NCI-H1436 (cell line): ENCODE measurements at regions not wholly inside any gene's neighbourhood (a gene's known extent, or its start where the extent isn't known, plus 50 kb on each side); places are given as distances from the start of the nearest gene placed in this dataset.
"Not testable (repeated sequence)": the region's sequence is repeated elsewhere in the genome, so short reads cannot be mapped to it uniquely, and the experiment has no call there.

Experiments
- DNase-seq: peaks from one replicate; lab custom pipeline; 2025; lab: John Stamatoyannopoulos, UW

DNA sequence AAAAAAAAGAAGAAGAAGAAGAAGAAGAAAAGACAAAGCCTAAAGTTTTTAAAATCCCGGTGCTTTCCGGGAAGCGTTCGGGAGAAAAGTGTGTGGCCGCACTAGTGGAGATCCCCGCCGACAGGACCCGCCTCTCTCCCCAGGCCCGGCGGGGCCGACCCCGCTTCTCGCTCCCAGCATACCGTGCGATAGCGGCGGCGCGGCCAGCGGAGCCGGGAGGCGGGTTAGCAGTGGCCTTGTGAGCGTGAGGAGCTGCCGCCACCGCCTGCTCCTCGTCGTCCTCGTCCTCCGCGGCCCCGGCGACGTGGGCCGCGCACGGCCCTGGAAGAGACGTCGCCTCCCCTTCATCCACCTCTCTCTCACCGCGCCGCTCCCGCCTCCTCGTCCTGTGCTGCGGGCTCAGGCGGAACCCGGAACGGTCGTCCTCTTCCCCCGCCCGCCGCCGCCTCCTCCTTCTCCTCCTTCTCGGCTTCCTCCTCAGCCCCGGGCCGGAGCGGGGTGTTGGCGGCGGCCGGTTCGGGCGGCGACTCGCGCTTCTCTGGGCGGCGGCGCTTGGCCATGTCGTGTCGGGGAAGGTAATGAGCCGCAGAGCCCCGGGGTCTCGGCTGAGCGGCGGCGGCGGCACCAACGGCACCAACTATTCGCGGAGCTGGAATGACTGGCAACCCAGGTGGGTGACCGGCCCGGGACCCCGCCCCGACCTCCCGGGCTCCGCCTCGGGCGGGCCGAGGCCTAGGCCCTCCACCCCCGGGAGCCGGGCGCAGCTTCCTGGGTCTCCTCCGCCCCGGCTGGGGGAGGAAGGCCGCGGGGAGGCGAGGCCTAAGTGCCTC, 62.6 kb upstream of the CDR2 start:
- DNase-seq, result peak; percentile 27

DNA sequence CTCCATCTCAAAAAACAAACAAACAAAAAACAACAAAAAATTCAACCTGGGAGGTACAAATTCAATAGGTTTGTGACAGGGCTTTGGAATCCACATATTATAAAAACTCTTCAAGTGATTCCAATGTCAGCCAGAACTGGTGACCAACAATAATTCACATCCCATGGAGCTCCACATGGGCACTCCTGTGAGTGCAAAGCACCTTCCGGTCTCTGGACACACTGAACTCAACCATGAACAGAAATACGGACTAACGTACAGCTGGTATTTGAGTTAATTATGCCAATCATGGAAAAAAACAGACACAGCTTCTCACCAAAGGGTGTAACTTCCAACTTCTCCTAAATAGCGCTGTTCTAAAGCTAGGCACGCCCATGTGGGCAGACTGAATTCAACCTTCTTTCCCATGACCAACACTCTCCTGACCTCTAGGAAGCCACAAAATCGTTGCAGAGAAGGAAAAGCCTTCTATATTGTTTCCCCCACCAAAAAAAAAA, 62.0 kb upstream of the CDR2 start:
- DNase-seq, result not testable (repeated sequence)

DNA sequence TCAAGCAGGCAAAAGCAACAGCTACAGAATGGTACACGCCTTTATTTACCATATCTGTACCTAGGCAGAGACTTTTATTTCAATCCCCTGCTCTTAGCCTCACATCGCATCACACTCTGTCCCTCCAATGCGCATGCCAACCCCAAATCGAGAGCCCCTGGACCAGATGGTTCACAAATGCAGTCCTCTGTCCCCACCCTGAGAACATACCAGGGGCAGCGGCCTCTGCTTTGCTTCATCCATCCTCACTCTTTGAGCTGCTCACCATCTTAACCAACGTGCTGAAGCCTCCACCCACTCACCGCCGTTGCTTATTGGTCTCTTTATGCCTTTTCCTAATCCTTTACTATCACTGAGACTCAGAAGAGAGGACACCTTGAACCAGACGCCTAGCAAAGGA, 56.9 kb upstream of the CDR2 start:
- DNase-seq, result not testable (repeated sequence)

DNA sequence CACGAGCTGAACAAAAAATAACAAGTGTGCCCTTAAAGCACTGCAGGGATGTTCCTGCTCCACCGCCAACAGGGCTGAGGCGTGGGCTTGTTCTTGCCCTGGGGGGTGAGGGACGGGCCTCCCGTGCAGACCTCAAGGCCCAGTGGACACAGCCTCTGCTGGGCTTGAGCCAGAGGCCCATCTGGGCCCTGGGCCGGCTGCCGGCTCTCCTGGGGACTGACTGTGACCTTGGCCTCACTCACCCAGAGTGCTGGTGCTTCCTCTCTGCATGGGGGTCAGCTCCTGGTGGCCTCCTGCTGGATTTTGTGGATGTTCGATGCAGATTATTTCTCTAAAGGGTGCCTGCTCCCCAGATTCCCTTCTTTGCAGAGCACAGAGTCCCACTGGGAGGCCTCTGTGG, 54.2 kb upstream of the CDR2 start:
- no peak for DNase-seq

DNA sequence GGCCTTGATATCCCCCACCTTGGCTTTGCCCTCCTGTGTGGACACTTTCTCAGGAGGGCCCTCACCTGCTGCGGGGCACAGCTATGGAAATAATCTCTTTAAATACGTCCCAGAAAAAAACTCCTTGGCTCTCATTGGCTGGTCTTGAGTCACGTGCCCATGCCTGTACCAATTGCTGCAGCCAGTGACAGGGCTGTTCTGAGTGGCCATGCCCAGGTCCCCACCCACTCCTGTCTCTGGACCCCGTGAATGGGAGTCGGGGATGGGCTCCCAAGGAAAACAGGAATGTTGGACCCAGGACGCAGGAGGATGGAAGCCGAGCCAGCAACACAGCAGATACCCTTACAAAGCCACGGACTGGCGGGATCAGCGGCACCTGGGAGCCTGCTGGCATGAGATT, 53.1 kb upstream of the CDR2 start:
- no peak for DNase-seq

DNA sequence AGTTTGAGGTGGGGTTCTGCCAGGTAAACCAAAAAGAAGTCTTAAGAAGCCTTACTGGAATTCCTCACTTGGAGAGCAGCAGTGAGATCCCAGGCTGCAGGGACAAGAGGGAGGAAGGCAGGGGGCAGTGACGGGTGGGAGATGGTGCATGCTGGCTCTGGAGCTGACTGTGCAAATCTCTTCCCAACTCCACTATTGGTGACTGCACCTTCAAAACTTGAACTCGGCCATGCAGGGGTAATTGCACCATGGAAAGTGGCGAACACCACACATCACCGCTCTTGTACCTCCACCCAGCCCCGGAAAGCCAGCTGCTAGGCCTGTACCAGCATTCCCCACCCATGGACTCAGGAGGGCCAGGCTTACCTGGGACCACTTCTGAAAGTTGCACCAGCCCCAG, 51.4 kb upstream of the CDR2 start:
- no peak for DNase-seq

DNA sequence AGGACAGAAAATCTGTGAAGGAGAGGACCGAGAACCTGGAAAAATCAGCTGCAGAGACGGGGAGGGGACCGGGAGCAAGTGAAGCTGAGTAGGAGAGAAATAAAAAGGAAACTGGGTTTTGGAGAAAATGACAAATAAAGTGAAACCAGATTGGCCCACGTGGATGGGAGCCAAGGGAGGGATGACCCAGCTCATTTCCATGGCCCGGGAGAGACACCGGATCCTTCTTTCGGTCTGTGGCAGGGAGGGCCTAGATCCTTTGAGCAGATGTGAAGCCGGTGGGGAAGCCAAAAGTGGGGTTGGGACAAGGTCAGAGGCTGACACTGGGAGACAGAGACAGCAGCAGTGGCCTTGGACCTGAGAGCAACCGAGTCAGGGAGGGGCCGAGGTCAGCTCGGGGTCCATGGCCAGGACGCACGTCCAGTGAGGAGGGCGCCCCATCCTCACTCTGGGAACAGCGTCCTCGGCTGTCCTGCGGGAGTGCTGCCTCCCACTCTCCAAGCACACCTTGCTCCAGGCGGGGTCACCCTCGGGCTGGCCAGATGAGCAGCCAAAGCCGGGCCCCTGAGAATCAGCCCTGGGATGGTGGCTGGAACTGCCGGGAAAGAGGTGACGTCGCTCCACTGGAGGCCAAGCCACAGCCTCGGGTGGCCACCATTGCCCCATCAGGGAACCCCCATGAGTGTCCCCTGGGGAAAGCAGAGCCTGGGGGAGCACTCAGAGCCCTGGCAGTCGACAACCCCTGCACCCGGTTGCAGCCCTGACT, 50.8 kb upstream of the CDR2 start:
- no peak for DNase-seq

DNA sequence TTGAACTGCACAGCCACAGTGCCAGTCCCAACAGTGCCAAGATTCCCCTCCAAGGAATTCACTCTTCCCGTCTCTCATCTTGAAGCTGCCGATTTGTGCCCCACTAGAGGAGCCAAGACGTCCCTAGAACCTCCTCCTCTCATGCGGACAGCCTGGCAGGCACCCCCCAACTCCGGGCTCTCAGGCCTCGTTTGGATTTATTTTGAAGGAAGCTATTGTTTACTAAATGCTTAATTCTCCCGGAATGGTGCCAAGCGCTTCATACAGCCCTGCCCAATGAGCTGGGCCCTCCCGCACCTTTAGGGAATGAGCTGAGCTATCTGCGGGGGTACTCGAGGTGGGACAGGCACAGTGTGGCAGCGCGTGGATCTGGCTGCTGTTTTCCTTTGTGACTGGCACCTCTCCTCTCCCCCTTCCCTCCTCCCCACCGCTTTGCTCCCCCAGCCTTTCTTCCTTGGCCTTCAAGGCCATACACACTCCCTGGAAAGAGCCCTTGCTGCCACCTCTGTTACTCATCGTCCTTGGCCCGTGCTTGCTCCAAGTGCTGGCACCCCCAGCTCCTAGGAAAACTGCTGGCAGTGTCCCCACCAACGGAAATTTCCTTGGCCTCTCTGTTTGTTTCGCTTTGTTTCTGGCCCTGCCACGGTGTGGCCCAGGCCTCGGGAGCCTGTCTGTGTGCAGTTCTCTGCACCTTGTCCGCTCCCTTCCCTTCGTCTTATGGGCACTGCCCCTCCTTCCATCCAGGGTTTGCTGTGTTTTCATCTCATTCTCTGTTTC, 49.9 kb upstream of the CDR2 start:
- DNase-seq, result no peak
